Central memory CD4-positive, alpha-beta T cell (primary cell): ENCODE measurements at regions not wholly inside any gene's neighbourhood (a gene's known extent, or its start where the extent isn't known, plus 50 kb on each side); places are given as distances from the start of the nearest gene placed in this dataset.
"Not testable (repeated sequence)": the region's sequence is repeated elsewhere in the genome, so short reads cannot be mapped to it uniquely, and the experiment has no call there.

Experiments
- DNase-seq: peaks from one replicate; pipeline ENCODE4 v3.0.0; 2022

- no peak for DNase-seq
Observed at GRCh38 chr6:4653141-4653540, 123.1 kb upstream of the CDYL start.

- DNase-seq, result no peak
Observed at GRCh38 chr6:4651831-4652467, 124.3 kb upstream of the CDYL start.

DNA sequence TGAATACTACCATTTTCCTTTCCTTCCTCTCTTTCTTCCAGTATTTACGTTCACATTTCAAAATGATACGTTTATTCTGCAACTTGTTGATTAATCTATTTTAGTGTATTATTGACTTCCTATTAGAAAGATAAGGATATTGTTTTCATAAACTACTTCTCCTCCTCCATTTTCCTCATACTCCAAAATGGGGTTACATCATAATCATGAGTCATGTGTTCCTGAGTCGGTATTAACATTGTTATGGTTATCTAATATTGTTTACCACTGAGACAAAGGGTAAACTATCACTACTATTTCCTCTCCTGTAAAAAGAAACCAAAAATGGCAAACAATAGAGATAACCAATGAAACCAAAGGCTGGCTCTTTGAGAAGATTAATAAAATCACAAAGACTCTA is 126.5 kb upstream of the CDYL start:
- DNase-seq, result no peak

- no peak for DNase-seq
Observed at GRCh38 chr6:4647414-4648365, 128.5 kb upstream of the CDYL start.

- DNase-seq, result no peak
Observed at GRCh38 chr6:4645713-4646360, 130.4 kb upstream of the CDYL start.

DNA sequence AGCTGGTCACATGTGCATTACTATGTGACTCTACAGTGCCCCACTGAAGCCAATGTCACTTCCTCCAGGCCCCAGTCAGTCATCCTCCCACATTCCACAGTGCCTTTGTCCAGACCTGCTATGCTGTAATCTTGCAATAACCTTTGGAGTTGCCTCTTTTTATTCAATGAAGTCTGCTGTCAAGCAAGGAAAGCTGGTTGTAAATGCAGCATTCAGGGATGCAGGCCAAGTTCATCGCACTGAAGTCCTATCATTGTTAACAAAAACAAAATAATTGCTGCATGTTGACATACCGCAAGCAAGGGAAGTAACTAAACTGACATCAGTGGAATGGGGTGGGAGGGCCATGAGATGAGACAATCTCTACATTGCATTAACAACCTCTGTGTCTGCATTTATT is 131.2 kb upstream of the CDYL start:
- no peak for DNase-seq

DNA sequence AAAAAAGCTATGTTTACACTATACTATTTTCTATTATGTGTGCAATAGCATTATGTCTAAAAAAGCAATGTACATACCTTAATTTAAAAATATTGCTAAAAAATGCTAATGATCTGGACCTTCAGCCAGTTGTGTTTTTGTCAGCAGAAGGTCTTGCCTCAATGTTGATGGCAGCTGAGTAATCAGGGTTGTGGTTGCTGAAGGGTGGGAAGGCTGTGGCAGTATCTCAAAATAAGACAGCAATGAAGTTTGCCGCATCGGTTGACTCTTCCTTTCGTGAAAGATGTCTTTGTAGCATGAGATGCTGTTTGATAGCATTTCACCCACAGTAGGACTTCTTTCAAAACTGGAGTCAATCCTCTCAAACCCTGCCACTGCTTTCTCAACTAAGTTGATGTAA is 134.7 kb upstream of the CDYL start:
- DNase-seq, result no peak

GRCh38 chr6:4640139-4640538 is 136.1 kb upstream of the CDYL start:
- no peak for DNase-seq

GRCh38 chr6:4638641-4639040 is 137.6 kb upstream of the CDYL start:
- DNase-seq, result no peak

DNA sequence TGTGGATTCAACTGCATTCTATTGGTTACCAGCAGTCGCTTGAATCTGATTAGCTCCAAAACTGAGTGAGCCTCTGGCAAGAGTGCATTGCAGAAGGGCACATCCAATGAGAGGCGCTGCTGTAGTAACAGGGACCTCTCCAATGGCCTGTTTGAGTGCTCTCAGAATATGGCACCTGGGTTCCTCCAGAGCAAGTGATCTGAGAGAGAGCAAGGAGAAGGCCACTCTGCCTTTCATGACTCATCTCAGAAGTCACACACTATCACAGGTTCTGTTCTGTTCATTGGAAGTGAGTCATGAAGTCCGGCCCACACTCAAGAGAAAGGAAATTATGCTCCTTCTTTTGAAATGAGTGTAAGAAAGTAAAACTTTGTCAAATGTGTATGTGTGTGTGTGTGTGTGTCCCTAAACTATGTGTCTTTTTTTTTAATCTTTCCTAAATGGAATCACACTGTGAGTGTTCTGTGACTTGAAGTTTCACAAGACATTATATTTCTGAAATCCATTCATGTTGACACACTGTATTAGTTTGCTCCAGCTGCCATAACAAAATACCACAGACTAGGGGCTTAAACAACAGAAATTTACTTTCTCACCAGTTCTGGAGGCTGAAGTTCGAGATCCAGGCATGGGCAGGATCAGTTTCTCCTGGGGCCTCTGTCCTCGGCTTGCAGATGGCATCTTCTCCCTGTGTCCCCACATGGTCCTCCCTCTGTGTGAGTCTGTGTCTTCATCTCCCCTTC is 138.3 kb upstream of the CDYL start:
- DNase-seq, result no peak

DNA sequence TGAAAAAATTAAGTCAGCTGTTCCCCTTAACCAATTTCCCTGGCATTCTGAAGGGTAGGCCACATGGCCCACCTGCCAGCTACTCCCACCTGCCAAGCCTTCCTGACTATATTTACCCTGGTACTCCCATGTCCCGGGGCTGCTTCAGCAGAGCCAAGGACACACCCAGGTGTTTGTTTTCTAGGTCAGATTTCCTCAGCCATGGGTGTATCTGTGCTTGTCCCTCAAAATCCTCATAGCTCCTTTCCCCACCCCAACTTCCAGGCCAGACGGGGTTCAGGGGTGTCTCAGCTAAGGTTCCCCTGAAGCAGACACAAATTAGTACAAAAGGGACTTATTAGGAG is 139.4 kb upstream of the CDYL start:
- DNase-seq, result no peak

DNA sequence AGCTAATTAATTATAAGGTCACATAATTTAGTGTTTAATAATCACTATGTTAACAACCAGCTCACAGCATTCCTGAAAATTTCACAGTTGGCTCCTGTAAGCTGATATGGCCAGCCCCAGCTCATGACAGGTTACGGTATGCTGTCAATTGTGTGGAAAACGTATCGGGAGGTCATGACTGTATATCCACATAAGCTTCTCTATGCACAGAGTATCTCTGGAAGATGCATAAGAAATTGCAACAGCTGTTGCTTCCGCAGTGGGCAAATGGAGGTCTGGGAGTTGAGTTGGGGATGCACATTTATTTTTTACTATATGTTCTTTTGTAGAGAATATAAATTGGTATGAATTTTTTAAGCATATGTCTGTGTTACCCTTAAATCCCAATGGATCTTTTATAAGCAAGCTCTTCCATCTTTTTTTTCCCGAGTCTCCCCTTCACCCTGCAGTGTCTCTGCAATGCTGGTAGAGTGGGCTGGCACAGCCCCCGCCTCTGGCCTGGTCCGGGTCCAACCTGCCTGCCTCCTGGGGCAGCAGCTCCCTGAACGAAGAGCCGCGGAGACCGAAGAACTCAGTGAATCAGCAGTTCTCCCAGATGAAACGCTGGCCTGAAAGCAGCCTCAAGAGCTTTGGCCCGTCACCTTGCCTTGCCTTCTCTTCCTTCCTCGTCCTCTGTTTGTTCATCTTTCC is 139.9 kb upstream of the CDYL start:
- no peak for DNase-seq

GRCh38 chr6:4635666-4636065 is 140.5 kb upstream of the CDYL start:
- DNase-seq, result no peak

DNA sequence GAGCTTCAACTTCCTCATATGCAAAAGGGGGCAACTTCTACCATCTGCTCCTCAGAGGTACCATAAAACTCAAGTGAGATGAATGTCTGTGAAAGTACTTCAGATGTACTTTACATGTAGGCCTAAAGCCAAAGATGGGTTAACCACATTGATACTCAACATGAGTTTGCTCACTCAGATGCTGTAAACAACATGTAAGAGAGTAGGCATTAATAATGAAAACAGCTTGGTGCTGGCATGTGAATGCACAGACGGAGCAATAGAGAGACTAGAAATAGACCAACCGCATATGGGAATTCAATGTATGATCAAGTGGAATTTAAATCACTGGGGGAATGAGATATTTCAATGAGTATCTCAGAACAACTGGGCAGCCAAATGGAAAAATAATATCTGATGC is 143.8 kb upstream of the CDYL start:
- no peak for DNase-seq

- not testable (repeated sequence) for DNase-seq
Observed at GRCh38 chr6:4629789-4630188, 146.4 kb upstream of the CDYL start.

- DNase-seq, result no peak
Observed at GRCh38 chr6:4625557-4625956, 150.6 kb upstream of the CDYL start.

DNA sequence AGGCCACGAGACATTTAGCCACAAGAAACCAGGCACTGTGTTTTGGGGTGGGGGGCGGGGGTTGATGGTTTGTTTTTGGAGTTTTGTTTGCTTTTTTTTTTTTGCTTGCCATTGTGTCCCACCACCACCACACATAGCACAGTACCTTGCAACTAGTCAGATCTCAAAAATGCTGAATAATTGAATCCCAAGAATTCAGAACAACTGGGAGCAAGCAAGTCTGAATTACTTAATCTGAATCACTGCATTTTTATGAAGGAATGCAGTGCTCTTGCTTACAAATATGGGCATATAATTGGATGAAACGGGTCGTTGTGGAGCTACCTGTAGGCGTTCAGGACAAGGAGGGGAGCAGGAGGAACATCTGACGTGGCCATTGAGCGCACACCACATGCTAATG is 151.5 kb upstream of the CDYL start:
- no peak for DNase-seq

GRCh38 chr6:4620284-4621151 is 155.7 kb upstream of the CDYL start:
- no peak for DNase-seq

DNA sequence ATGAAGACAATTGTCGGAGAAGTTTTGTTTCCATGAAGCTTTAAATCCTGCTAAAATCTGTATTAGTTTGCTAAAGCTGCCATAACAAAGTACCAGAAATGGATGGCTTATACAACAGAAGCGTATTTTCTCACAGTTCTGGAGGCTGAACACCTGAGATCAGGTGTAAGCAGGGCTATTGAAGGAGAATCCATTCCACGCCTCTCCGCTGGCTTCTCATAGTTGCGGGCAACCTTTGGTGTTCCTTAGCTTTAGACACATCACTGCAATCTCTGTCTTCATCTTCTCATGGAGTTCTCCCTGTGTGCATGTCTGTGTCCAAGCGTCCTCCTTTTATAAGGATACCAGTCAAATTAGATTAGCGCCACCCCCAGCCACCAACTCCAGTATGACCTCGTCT is 159.9 kb upstream of the CDYL start:
- no peak for DNase-seq

DNA sequence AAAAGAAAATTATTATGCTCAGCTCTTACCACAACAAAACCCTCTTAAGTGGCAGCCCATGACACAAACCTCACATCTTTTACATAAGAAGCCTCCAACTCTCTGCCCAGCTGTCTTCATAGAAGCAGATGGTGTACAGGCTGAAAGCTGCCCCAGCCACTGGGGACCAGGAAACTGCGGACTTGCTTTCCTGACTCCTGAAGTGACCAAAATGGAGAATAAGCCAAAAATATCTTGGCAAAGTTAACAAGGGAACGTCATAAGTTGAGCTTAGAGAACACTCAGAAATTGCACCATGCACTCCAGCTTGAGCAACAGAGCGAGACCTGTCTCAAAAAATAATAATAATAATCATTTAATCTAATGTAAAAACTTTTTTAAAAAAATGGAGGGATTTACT is 160.3 kb upstream of the CDYL start:
- DNase-seq, result no peak

DNA sequence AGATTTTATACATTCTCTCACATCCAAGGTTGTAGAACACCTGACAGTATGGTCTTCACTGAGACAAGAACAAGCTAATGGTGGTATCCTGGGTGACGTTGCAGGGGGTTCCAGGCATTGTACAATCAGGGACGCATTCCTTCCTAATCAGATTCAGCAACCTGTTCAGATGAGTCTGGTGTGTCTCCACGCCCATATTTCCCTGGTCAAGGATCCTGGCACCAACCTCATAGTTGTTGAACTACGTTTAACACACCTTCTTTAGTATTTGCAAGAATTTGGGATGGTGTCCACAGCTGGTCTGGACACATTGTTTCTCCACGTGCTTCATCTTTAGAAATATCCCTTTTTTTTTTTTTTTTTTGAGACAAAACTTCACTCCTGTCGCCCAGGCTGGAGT is 161.0 kb upstream of the CDYL start:
- DNase-seq, result no peak

DNA sequence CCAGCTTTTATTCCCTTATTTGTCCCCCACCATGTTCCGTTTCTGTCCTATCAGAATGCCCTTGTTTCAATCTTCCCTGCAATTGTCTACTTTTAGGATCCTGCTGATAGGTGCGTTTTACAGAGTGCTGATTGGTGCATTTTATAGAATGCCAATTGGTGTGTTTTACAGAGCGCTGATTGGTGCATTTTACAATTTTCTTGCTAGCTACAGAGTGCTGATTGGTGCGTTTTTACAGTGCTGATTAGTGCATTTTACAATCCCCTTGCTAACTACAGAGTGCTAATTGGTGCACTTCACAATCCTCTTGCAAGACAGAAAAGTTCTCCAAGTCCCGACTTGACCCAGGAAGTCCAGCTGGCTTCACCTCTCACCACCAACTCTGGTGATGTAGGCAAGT is 161.6 kb upstream of the CDYL start:
- DNase-seq, result no peak
